Stimulated activated CD8-positive, alpha-beta memory T cell treated with anti-CD3 and anti-CD28 coated beads, Interleukin-15, amount 100 ng/mL, for 1 hour (primary cell): ENCODE measurements at regions not wholly inside any gene's neighbourhood (a gene's known extent, or its start where the extent isn't known, plus 50 kb on each side); places are given as distances from the start of the nearest gene placed in this dataset.
"Not testable (repeated sequence)": the region's sequence is repeated elsewhere in the genome, so short reads cannot be mapped to it uniquely, and the experiment has no call there.

Source experiments
- DNase-seq: peaks from one replicate; pipeline ENCODE4 v3.0.0-alpha.2; 2020; ENCODE audit warnings: low read depth

DNA sequence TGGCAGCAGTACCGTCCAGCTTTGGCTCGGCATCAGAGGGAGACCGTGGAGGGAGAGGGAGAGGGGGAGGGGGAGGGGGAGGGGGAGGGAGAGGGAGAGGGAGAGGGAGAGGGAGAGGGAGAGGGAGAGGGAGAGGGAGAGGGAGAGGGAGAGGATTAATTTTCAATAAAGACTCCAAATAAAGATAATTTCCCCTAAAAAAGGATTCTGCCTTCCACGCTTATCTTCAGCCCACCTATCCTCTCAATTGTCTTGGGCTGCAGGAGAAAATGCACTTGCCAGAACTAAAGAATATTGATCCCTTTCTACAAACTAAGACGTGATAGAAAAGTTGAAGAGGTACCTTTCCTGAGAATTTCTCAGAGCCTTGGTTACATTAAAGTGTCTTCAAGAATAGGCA, 206.9 kb upstream of the CBLB start:
- DNase-seq: not testable (repeated sequence)

DNA sequence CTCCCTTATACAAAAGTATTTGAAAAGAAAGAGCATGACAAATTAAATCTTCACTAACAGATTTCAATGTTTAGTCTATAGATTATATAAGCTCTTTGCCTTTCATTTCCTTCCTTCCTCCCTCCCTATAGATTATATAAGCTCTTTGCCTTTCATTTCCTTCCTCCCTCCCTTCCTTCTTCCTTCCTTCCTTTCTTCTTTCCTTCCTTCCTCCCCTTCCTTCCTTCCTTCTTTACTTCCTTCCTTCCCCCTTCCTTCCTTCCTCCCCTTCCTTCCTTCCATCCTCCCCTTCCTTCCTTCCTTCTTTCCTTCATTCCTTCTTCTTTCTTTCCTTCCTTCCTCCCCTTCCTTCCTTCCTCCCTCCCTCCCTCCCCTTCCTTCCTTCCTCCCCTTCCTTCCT, 209.8 kb upstream of the CBLB start:
- no peak for DNase-seq

DNA sequence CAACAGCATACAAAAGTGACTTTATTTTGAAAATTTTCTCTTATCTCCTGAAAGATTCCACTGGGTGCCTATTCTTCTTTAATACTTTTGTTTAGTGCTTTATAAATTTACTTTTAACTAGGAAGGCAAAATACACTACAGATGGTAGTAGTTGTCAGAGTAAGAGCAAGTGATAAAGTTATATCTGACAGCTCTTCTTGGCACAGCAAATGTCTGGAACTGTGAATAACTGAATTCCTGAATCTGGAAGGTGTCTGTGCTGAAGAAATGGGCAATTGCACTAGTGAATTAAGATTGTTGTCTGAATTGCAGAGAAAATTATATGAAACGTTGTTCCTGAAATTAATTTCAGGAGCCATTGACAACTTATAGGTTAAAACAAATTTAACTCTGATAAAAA, 213.8 kb upstream of the CBLB start:
- DNase-seq: no peak

DNA sequence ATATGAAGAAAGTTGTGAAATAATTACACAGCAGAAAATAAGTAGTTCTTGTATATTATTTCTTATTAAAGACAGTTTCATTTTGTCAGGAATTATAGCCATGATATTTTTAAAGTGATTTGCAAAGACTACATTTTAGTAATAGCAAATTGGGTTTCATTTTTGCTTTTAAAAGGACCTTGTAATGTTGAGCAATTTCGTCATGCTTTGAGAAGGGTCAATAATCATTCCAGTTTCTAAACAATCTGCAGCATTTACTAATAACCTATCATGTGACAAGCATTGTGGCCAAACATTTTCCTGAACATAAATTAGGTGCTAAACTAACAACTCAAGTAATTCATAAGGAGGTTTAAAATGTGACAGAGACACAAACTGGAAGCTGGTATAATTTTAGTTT, 214.4 kb upstream of the CBLB start:
- DNase-seq: no peak

DNA sequence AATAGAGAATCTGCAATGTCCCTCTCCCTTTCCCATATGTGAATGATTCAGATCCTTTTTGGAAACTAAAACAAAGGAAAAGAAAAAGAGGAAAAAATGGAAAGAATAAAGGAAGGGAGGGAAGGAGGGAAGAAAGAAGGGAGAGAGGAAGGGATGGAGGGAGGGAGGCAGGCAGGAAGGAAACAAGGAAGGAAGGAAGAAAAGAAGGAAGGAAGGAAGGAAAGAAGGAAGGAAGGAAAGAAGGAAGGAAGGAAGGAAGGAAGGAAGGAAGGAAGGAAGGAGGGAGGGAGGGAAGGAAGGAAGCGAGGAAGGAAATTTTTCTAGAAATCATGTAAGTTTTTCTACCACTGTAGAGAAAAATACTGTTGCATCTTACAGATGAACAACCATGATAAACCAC, 215.0 kb upstream of the CBLB start:
- no peak for DNase-seq

DNA sequence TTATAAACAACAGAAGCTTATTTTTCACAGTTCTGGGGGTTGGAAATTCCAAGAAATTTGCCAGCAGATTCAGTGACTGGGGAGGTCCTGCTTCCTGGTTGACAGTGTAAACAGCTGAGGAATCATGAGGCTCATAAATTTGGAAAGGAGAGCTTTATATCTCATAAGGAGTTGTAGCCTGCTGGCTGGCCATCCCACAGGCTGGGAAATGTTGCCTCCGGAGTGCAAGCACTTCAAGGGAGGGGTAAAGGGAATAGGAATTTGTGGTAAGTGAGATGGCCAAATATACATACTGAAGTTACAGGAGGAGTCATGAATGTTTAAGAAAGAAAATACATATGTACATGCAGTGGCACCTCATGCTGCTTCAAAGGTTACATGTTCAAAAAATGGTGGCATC, 217.2 kb upstream of the CBLB start:
- no peak for DNase-seq

DNA sequence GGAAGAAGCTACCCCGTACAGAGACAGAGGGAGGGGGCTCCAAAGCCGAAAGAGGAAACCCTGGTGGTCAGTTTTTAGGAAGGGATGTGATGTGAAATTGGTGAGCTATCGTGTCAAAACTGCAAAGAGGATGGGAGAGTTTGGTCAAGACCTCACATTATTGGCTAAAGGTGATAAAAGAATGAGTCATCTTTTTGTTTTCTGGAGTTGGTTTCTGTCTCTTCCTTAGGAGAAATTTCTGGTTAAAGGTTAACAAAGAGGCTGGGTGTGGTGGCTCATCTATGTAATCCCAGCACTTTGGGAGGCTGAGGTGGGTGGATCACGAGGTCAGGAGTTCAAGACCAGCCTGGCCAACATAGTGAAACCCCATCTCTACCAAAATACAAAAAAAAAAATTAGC, 217.8 kb upstream of the CBLB start:
- DNase-seq: no peak

DNA sequence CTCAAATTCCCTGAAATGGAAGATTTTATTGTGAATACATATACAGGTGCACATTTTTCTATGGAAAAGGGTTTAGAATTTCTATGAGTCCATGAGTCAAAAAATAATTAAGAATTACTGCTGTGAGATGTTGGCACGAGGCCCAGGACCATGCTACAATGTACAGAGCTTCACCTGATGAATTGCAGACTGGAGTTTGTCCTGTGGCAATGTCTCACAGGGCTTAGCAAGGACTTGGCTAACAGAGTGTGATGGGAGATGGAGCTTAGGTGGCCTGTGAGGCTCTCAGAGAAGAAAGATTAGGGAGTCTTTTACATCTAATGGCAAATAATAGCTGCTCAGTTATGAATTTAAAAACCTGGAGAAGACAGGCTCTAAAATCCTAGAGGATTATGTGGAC, 219.5 kb upstream of the CBLB start:
- DNase-seq: no peak

DNA sequence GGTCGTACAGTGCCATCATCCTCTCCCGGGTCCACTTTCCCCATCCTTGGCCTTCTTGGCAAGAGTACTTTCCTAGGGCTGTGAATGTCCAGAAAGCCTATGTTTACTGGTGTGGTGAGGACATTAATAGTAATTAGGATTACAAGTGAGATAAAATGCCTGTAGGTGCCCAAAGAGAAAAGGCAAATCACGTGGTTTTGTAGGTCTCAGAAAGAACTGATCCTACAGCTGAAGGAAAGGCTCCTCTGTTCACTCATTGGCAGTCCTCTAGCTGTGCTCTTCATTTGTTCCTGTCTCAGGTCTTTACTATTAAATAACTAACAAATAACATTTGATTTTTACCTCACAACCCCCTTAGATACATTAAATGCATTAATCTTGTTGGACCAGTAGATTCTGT, 220.1 kb upstream of the CBLB start:
- DNase-seq: no peak

DNA sequence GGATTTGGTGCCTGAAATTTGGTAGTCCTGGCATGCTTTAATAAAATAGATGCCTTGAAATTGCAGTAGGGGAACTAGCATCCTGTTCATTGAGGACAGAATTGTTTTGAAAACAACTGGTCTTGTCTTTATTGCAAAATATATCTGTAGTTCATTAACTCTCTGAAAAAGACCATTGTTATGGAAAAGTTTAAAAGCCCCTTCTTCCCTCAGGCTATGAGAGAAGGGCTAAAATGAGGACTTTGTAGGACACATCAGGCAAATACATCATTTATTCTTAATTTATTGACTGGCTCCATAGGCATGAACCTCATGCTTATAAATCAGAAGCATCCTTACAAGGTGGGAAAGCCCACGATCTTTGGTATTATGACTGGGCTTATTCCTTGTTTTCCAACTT, 221.0 kb upstream of the CBLB start:
- DNase-seq: no peak

DNA sequence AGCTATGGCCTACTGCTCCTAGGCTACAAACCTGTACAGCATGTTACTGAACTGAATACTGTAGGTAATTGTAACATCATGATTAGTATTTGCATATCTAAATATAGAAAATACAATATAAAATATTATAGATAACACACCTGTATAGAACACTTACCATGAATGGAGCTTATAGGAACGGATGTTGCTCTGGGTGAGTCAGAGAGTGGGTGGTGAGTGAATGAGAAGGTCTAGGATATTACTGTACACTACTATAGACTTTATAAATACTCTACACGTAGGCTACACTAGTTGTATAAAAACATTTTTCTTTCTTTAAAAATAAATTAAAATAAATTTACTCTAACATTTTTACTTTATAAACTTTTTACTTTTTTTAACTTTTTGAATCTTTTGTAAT, 224.0 kb upstream of the CBLB start:
- DNase-seq: no peak

DNA sequence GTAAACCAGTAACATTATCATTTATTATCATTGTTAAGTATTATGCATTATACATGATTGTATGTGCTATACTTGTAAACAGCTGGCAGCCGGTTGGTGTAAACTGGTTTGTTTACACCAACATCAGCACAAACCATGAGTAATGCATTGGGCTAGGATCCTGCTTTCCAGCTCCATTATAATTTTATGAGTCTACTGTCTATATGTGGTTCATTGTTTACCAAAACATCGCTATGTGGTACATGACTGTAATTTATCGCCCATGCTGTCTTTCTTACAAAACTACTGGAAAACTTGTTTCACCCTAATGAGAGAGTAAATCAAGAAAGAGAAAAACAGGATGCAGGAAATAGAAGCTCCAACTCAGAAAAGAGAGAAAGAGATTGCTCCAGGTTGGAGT, 224.8 kb upstream of the CBLB start:
- no peak for DNase-seq

DNA sequence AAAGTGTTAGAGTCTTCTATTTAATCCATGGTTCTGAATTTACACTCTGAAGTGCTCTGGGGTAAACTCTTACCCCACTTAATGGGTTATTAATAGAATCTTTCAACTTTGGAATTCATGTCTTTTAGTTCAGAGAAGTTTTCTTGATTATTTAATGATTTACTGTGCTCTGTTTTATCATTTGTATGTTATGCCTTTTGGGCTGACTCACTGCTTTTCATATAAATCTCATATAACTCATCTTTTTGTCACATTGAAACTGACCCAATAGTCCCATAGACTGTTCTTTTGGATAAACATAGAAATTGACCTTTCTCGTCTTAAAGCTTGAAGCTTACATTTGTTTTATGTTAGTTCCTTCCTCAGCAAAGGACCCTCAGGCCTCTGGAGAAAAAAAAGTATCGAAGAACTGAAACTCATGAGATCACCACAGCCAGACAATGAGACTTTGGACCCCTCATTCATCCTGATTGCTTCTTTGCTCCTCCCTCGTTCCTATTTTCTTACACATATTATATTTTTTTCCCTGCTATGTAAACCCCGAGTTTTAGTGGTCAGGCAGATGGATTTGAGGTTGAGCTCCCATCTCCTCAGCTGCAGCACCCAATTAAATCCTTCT, 229.1 kb upstream of the CBLB start:
- DNase-seq: no peak

DNA sequence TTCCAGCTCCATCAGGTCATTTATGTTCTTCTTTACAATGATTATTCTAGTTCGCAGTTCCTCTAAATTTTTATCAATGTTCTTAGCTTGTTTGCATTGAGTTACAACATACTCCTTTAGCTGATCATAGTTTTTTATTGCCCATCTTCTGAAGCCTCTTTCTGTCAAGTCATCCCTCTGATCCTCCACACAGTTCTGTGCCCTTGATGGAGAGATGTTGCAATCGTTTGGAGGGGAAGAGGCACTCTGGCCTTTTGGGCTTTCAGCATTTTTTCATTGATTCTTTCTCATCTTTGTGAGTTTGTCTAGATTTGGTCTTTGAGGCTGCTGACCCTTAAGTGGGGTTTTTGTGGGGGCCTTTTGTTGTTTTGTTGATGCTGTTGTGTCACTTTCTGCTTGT, 234.6 kb upstream of the CBLB start:
- DNase-seq: no peak

DNA sequence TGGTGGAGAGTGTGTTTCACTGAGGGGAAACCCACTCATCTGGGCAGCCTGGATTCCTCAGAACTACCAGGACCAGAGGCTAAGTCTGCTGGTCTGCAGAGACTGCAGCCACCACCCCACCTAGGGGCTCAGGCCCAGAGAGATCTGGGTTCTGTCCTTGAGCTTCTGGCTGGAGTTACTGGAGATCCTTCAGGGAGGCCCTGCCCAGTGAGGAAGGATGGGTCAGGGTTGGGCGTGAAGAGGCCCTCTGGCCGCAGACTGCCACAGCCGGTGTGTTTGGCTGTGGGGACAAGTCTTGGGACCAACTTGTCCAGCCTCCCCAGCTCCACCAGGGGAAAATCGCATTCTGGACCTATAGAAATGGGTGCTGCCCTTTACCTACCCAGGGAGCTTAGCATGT, 235.3 kb upstream of the CBLB start:
- DNase-seq: no peak

DNA sequence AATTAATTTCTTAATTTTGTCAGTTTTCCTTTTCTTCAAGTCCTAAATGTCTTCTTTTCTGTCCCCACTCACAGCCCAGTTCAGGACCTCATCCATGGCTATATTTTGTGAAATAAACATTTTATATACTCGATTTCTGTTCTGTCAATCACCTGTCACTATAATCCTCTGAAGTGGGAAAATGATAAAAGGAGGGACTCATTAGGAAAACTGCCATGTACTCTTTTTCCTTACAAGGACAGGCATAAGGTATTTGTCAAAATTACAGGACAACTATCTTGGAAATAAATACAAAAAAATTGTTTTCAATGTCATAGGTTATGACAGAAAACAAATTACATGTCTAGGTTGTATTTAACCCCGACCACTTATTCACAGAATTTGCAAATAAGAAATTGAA, 240.1 kb upstream of the CBLB start:
- no peak for DNase-seq

DNA sequence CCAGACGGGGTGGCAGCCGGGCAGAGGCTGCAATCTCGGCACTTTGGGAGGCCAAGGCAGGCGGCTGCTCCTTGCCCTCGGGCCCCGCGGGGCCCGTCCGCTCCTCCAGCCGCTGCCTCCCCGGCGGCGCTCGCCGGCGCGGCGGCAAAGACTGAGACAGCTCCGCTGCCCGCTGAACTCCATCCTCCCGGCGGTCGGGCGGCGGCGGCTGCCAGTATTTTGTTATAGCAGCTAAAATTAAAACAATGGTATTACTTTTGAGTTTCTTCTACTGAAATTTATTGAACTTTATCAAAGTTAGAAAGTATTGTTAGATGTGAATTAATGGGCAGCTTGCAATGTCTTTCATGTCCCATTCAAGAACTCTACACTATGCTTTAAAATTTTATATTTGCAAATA, 243.7 kb upstream of the CBLB start:
- not testable (repeated sequence) for DNase-seq

DNA sequence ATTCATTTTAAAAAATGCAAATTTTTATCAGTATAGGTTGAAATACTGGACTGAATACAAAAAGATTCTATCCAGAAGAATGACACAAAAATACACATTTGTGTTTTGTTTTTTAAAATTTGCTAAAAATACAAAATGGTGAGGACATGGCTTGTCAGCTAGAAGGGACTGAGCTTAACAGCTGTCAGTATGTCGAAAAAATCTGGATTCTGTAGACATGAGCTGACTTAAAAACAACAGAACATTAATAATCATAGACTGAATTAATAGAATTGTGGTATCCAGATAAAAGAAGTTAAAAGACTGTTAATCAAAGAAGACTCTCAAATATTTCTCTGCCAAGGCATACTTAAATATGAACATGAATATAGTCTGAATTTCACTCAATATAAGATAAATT, 244.9 kb upstream of the CBLB start:
- DNase-seq: no peak

DNA sequence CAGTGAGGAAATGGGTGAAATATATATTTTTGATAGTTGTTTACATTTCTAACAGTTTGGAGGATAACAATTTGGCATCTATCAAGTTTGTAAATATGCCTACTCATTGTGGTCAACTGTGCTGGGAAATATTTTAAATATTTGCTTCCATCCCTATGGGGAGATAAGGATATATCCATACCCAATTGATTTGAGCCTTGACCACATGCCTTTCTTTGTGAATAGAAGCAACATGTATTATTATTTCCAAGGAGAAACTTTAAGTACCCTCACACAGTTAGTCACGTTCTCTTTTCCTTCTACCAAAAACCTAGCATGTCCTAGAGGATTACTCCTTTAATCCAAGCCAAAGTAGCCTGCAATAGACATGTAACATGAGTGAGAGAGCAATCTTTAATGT, 245.4 kb upstream of the CBLB start:
- DNase-seq: no peak

DNA sequence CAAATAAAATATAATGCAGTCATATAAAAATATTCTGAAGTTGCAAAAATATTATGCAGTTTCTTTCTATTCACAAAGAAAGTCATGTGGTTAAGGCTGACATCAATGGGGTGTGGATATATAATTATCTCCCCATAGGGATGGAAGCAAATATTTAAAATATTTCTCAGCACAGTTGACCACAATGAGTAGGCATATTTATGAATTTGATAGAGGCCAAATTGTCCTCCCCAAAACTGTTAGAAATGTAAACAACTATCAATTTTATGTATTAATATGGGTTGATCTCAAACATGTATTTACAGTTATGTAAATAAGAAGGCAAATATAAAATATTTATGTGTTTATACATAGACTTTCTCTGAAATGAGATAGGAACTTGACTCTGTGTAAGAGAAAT, 246.0 kb upstream of the CBLB start:
- no peak for DNase-seq

DNA sequence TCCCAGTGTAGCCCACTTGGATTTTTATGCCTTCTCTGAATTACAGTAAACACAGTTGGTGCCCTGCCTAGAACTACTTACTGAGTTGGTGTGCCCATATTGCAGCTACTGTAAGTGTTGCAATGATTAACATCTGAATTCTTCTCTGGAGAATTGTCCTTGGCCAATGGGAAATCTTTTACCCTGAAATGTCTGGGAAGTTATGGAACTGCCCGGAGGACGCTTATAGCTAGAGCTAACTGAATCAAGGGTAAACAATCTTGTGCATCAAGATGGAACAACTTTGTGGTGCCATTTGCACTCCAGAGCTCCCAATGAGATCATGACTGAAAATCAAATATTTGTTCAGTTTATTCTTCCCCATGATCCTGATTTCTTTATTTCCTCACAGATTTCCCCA, 246.7 kb upstream of the CBLB start:
- no peak for DNase-seq

DNA sequence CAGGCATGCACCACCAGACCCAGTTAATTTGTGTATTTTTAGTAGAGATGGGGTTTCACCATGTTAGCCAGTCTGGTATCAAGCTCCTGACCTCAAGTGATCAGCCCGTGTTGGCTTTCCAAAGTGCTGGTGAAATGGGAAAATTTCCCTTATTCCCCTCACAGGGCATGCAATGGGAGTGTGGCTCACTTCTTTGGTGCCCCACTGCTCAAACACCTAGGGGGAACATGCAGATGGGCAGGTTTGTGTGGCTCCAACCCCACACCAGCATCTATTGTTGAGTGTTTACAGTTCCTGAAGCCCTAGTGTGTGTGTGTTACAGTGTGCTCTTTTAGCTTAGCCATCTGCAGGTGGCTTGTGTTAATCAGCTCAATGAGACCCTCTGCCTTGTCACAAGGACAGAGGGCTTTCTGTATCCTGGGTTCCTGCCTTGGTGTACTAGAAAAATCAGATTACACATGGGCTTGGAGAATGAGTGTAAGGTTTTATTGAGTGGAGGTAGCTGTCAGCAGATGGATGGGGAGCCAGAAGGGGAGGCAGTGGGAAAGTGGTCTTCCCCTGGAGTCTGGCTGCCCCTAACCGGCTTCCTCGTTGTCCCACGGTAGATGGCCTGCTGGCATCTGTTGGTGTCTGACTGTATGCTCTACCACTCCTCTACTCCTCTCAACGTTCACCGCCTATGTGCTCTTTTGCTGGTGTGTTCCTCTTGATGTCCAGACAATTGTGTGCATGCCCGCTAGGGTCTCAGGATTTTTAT, 248.1 kb upstream of the CBLB start:
- no peak for DNase-seq

DNA sequence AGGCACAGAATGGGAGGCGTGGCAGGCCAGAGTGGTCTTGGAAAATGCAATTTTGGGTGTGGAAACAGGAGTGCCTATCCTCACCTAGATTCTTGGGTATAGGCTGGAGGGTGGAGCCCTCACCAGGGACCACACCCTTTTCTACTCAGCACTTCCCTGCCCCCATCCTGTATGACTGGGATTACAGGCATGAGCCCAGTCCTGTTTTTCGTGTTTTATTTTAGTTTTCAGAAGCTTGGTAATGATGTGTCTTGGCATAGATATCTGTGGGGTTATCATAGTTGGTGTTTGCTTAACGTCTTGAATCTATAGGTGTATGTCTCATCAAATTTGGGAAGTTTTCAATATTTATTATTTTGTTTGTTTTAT, 248.7 kb upstream of the CBLB start:
- no peak for DNase-seq

DNA sequence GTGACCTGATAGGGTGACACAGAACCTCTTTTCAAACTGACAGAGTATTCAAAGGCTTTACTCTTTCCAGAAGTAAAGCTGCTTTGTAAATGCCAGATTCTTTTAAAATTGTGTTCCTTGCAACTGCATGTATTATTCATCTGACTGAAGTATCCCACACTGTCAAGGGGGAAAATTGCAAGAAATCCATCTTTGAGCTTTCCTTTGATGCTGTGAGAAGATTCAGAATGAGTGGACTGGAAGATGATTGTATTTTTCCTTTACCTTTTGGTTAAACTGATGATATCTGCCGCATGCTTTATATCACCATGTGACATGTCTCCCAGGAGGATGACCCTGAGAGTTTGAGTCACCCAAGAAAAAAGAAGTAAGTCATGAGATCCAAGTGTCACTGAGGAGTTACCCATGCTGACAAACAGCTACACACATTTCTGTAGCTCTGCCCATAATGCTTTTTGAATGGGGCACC, 250.8 kb upstream of the CBLB start:
- DNase-seq: no peak
